GM21737 (cell line): ENCODE measurements at regions not wholly inside any gene's neighbourhood (a gene's known extent, or its start where the extent isn't known, plus 50 kb on each side); places are given as distances from the start of the nearest gene placed in this dataset.
"Not testable (repeated sequence)": the region's sequence is repeated elsewhere in the genome, so short reads cannot be mapped to it uniquely, and the experiment has no call there.

ENCODE experiments used
- ATAC-seq: cut with Tn5 transposase; IDR thresholded peaks from one replicate; pipeline ENCODE4 v1.9.1; 2021; ENCODE audit warnings: mild to moderate bottlenecking, moderate library complexity; ENCODE audit not compliant: unreplicated experiment

- not testable (repeated sequence) for ATAC-seq
These were observed 394.1 kb upstream of the NFIA start for GRCh38 chr1:60688221-60688620.

GRCh38 chr1:60681095-60681860 is 401.1 kb upstream of the NFIA start:
- no peak for ATAC-seq

- ATAC-seq, result no peak
These were observed 402.6 kb upstream of the NFIA start for GRCh38 chr1:60679524-60680375.

DNA sequence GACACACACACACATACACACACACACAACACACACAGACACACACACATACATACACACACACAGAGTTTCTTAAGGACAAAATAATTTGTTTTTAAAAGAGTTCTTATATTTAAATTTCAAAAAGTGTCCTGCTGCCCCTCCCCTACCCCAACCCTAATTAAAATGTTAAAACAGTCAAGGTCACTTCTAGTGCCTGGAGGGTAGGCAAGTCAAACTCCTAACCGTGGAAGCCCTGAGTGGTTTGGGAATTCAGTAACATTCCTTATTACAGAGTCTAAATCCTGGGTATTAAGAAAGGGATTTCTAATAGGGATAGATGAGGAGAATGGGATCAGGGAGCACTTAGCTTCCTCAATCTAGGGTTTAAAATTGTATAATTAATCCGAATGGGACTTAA is 403.6 kb upstream of the NFIA start:
- no peak for ATAC-seq

- ATAC-seq, result no peak
These were observed 404.0 kb upstream of the NFIA start for GRCh38 chr1:60678391-60678790.

DNA sequence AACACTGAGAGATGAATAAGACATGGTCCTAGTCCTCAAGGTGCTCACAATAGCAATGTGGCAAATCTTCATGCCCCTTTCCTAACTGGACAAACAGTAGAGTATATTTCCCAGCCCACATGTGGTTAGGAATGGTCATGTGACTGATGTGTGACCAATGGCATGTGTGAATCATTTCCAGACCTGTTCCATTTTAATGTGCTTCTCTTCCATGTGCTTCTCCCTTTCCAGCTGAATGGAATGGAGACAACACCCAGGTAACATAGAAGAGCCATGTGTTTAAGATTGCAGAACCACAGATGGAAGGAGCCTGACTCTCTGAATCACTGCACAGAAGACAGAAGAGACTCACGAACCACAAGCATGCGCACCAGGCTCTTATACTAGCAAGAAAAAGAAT is 409.9 kb upstream of the NFIA start:
- ATAC-seq, result no peak

GRCh38 chr1:60670302-60670701 is 412.1 kb upstream of the NFIA start:
- no peak for ATAC-seq

GRCh38 chr1:60668585-60668984 is 413.8 kb upstream of the NFIA start:
- no peak for ATAC-seq

- ATAC-seq, result no peak
These were observed 417.1 kb upstream of the NFIA start for GRCh38 chr1:60665311-60665710.

- no peak for ATAC-seq
These were observed 418.2 kb upstream of the NFIA start for GRCh38 chr1:60664086-60664625.

DNA sequence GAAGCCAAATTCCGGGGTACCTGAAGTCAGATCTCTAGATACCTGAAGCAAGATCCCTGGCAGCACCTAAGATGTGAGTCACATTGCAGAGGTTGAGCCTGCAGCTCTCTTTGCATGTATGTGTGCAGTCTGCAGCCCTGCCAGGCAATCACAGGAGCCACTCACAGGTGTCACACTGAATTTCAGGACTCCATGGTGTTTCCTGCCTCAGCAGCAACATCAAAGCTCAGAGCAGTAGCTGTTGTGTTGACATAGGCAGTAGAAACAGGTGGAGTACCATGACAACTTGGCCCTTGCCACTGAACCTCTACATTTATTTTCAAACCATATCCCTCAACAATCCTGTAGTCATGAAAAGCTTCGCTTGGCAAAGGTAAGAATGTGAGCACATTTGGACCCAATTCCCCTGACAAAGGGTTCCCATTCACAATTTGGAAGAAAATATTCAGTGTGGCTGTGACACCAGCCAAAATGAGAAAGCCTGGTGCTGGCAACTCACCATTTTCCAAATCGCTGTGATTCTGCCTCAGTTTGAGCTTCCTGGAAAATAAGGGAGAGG is 419.8 kb upstream of the NFIA start:
- ATAC-seq, result no peak

DNA sequence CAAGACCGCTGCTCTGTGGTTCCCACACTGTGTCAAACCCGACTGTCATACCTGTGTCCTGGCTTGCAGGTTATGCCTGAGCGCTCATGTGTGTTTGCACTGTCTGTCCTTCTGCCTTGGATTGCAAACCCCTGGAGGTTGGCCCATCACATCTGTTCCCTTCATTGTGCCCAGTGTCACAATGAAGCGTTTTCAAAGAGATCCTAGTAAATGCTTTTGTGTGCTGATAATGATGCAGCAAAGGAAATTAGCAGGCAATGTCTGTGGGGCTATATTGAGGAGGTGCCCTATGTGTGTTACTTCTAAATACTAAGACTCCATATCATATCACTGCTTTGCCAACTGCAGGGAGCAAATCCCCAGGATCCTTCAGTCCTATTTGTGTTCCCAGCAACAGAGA is 424.4 kb upstream of the NFIA start:
- no peak for ATAC-seq

DNA sequence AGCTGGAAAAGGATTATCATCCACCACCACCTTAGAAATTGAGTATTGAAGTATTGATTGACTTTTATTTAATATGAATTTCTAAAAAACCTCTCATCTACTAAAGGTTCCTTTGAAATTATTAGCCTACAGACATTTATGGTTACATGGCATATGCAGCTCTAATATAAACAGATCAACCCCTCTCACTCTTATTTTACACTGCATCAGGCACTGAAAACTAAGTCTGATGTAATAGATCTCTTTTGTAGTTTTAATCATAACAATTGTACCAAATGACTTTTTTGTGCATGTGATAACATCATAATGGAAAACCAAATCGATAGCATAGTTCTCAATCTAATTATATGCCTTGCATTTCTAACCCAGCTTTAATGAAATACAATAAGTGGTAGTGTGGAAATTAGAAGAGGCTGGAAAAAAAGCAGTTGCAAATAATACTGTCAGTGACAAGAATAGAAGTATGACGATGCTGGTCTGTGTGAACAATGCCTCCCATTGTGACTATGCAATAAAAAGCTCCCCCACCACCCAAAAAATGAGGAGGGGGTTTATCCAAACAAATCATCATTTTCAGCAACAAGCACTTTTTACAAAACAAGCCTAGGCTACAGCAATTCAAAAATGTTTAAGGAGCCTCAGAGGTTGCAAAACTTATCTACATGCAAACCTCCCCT is 426.5 kb upstream of the NFIA start:
- no peak for ATAC-seq

- not testable (repeated sequence) for ATAC-seq
These were observed 442.3 kb upstream of the NFIA start for GRCh38 chr1:60640033-60640551.

DNA sequence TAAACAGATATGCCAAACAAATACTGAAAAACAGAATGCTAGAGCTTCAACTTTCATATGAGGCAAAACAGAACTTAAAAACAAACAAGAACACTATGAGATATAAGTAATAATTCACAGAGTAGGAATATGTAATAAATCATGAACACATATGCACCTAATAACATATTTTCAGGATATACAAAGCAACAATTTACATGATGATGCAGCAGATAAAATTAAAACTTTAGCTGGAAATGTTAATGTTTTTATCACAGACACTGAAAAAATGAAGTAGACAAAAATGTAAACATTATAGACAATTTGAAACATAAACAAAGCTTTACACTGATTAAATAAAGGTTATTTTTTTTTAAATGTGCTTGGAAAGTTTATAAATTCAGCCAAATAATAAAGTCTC is 443.1 kb upstream of the NFIA start:
- ATAC-seq, result no peak

- no peak for ATAC-seq
These were observed 444.7 kb upstream of the NFIA start for GRCh38 chr1:60637651-60638050.

DNA sequence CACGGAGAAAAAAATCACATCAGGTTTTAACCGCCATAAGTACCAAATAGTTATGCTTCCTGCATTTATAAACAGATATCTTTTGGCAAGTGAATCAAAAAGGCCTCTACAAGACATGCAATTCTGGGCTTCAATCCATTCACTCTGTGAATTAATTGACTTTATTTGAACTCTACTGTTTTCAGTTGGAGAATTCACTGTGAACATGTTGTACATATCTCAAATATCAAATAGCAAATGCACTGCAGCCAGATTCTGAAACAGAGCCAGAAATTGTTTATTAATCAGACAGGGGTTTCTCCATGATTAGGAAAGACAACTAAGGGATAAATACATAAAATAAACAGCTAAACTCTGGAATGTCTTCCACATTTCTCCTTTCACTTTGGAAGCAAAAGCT is 445.4 kb upstream of the NFIA start:
- ATAC-seq, result no peak

DNA sequence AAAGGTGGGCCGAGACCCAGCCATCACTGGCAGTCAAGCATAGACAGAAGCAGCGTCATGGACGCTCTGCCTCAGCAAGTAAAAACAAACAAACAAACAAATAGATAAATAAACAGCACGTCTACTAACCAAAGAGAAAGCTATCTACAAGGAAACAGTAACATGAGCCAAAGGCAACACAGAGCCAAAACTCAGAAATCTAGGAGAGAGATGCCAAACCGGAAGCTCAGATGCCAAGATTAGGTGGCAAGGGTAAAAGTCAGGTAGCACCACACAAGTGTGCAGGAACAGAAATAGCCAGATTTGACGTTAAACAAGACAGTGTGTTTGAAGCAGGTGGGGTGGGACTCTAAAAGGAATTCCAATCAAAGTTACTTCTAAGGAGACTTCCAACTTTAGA is 448.3 kb upstream of the NFIA start:
- ATAC-seq, result no peak

DNA sequence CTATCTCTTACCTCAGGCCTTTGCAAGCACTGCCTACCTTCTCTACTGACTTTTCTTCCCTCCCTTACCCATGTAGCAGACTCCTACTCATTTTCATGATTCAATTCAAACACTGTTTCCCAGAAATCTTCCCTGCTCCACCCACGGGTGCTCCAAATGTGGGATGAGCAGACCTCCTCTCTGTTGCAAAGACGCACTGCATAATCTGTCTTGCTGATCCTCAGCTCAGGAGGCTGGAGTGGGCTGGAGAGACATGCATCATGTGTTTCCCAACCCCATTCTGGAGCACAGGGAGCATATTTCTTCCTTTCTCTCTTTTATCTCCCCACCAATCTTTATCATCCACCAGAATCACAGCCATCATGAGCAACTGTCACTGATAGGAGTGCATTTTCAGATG is 459.9 kb upstream of the NFIA start:
- ATAC-seq, result no peak

DNA sequence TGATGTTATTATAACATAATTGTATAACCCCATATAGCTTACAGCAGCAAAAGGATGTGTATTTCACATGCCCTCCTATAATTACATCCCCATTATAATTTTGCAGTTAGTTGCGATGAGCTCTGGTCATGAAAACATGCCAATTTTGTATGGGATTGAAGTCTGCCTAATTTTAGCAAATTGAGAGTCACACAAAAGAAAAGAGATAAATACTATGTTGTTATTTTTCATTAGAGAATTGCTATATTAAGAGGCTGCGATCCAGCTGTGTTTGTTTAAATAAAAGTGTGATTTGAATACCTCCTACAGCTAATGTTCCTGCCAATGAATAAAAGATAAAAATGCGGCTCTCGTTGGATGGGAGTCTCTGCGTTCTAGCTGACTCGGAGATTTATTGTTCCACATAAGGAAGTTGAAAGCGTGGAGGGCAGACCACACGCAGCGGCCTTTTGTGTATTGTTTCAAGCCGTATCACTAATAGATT is 461.0 kb upstream of the NFIA start:
- ATAC-seq, result no peak

- no peak for ATAC-seq
These were observed 462.3 kb upstream of the NFIA start for GRCh38 chr1:60620087-60620486.
